Fibroblast of peridontal ligament (primary cell): ENCODE measurements at regions not wholly inside any gene's neighbourhood (a gene's known extent, or its start where the extent isn't known, plus 50 kb on each side); places are given as distances from the start of the nearest gene placed in this dataset.

Experiments
- DNase-seq: peaks from one replicate; pipeline ENCODE4 v3.0.0-alpha.2; 2010; ENCODE audit errors: extremely low read depth

GRCh38 chr18:22566703-22567420 lies 149.1 kb upstream of the CTAGE1 start:
- DNase-seq, result no peak

- DNase-seq, result no peak
Observed at GRCh38 chr18:22567794-22568193, 150.1 kb upstream of the CTAGE1 start.

- DNase-seq, result no peak
Observed at GRCh38 chr18:22570492-22570891, 152.8 kb upstream of the CTAGE1 start.

GRCh38 chr18:22572341-22572740 lies 154.6 kb upstream of the CTAGE1 start:
- no peak for DNase-seq

GRCh38 chr18:22579271-22579670 lies 161.6 kb upstream of the CTAGE1 start:
- no peak for DNase-seq

GRCh38 chr18:22585333-22585732 lies 167.6 kb upstream of the CTAGE1 start:
- no peak for DNase-seq

- DNase-seq, result no peak
Observed at GRCh38 chr18:22585821-22586220, 168.1 kb upstream of the CTAGE1 start.

GRCh38 chr18:22591222-22591621 lies 173.5 kb upstream of the CTAGE1 start:
- peak; percentile 38 for DNase-seq

GRCh38 chr18:22594155-22594690 lies 176.5 kb upstream of the CTAGE1 start:
- DNase-seq, result no peak

- DNase-seq, result no peak
Observed at GRCh38 chr18:22601481-22601880, 183.8 kb upstream of the CTAGE1 start.

GRCh38 chr18:22602456-22602855 lies 184.7 kb upstream of the CTAGE1 start:
- DNase-seq, result peak; percentile 24

GRCh38 chr18:22603902-22604301 lies 186.2 kb upstream of the CTAGE1 start:
- DNase-seq, result no peak

GRCh38 chr18:22604390-22604985 lies 186.8 kb upstream of the CTAGE1 start:
- no peak for DNase-seq

GRCh38 chr18:22604986-22605421 lies 187.3 kb upstream of the CTAGE1 start:
- DNase-seq, result no peak

GRCh38 chr18:22605736-22606135 lies 188.0 kb upstream of the CTAGE1 start:
- no peak for DNase-seq

- DNase-seq, result no peak
Observed at GRCh38 chr18:22606563-22607283, 189.0 kb upstream of the CTAGE1 start.

- no peak for DNase-seq
Observed at GRCh38 chr18:22607284-22607635, 189.5 kb upstream of the CTAGE1 start.

- no peak for DNase-seq
Observed at GRCh38 chr18:22608847-22609246, 191.1 kb upstream of the CTAGE1 start.

- DNase-seq, result no peak
Observed at GRCh38 chr18:22609642-22610041, 191.9 kb upstream of the CTAGE1 start.

GRCh38 chr18:22613058-22613690 lies 195.5 kb upstream of the CTAGE1 start:
- DNase-seq, result no peak

- DNase-seq, result peak; percentile 14
Observed at GRCh38 chr18:22613788-22614187, 196.1 kb upstream of the CTAGE1 start.

- no peak for DNase-seq
Observed at GRCh38 chr18:22623513-22623912, 205.8 kb upstream of the CTAGE1 start.
